ENCODE measurements at regions not wholly inside any gene's neighbourhood (a gene's known extent, or its start where the extent isn't known, plus 50 kb on each side); places are given as distances from the start of the nearest gene placed in this dataset.

DNA sequence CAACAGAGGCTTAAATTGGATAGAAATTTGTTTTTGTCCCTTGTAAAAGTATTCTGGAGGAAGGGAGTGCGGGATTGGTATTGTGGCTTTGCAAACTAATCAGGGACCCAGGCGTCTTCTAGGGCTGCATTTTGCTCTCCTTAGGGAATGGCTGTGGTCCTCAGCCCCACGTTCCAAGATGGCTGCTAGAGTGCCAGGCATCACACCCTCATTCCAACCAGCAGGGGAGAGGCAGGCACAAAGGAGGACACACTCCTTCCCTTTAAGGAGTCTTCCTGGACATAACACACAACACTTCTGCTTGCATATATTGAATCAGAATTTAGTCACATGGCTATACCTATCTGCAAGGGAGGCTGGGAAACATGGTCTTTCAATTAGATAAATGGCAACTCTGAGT lies 174.5 kb upstream of the LYSMD4 start:
- TF ChIP-seq, protein P1, sequence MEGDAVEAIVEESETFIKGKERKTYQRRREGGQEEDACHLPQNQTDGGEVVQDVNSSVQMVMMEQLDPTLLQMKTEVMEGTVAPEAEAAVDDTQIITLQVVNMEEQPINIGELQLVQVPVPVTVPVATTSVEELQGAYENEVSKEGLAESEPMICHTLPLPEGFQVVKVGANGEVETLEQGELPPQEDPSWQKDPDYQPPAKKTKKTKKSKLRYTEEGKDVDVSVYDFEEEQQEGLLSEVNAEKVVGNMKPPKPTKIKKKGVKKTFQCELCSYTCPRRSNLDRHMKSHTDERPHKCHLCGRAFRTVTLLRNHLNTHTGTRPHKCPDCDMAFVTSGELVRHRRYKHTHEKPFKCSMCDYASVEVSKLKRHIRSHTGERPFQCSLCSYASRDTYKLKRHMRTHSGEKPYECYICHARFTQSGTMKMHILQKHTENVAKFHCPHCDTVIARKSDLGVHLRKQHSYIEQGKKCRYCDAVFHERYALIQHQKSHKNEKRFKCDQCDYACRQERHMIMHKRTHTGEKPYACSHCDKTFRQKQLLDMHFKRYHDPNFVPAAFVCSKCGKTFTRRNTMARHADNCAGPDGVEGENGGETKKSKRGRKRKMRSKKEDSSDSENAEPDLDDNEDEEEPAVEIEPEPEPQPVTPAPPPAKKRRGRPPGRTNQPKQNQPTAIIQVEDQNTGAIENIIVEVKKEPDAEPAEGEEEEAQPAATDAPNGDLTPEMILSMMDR (IDR thresholded peaks at IDR 0.05) = no peak
- no peak for TF ChIP-seq POLR2A (IDR thresholded peaks at IDR 0.05)

All from esophagus squamous epithelium (tissue), 4 donors.